Tibial artery (tissue), 4 donors: ENCODE measurements at regions not wholly inside any gene's neighbourhood (a gene's known extent, or its start where the extent isn't known, plus 50 kb on each side); places are given as distances from the start of the nearest gene placed in this dataset.

Experiments
- DNase-seq, 2 donors: peaks; one replicate each; pipeline ENCODE4 v3.0.0-alpha.2; 2019
- H3K27ac ChIP-seq, 2 donors: fragments of 200-600 bp; sonication (generic) in 1 of 2; 1 replicate in 1 of 2; 2 replicates in 1 of 2; pipeline ENCODE4 v1.5.1; 2018 to 2019; ENCODE audit warnings: mild to moderate bottlenecking in 1 of 2
- H3K27me3 ChIP-seq, 2 donors: fragments of 200-600 bp; sonication (generic) in 1 of 2; one replicate each; pipeline versions ENCODE4 v1.5.1 to v1.6.0; 2016 to 2019
- H3K36me3 ChIP-seq, 3 donors: fragments of 200-600 bp; sonication (generic) in 2 of 3; one replicate each; pipeline ENCODE4 v1.5.1; 2016 to 2019; ENCODE audit warnings: mild to moderate bottlenecking in 2 of 3
- H3K4me1 ChIP-seq, 4 donors: fragments of 200-600 bp; sonication (generic) in 2 of 4; 1 replicate in 3 of 4; 2 replicates in 1 of 4; pipeline ENCODE4 v1.5.1; 2016 to 2019
- H3K4me3 ChIP-seq, 2 donors: fragments of 200-600 bp; sonication (generic) in 1 of 2; 1 replicate in 1 of 2; 2 replicates in 1 of 2; pipeline ENCODE4 v1.5.1; 2018 to 2019; ENCODE audit warnings: mild to moderate bottlenecking in 2 of 2
- H3K9me3 ChIP-seq, 3 donors: fragments of 200-600 bp; sonication (generic) in 1 of 3; one replicate each; pipeline ENCODE4 v1.5.1; 2016 to 2019
- CTCF ChIP-seq, 2 experiments: fragments of 200-600 bp in 1 of 2; fragments of 450-650 bp in 1 of 2; IDR thresholded peaks; one replicate each; pipeline ENCODE4 v1.5.1; 2017 to 2019; ENCODE audit warnings: antibody characterized with exemption in 2 of 2, mild to moderate bottlenecking in 1 of 2, moderate library complexity in 1 of 2
- intact Hi-C: fragments of 100-400 bp; cut with DNase I; formaldehyde crosslinking; loops from one replicate; pipeline ENCODE4 v1.15.0; 2023; ENCODE audit warnings: low total_unique reads

GRCh38 chr6:141988954-141989705 is 143.6 kb upstream of the GJE1 start:
- H3K27ac ChIP-seq: no peak overlapping the region
- peak; percentile 27 to 30 for TF ChIP-seq CTCF (IDR thresholded peaks at IDR 0.05)
- no peaks in the 10 kb centered on the region for H3K36me3 ChIP-seq
- intact Hi-C loops: no loop called here
- H3K4me3 ChIP-seq: no peak overlapping the region
- H3K27me3 ChIP-seq: no peaks in the 10 kb centered on the region
- no peak for DNase-seq
- H3K9me3 ChIP-seq: no peaks in the 10 kb centered on the region
- H3K4me1 ChIP-seq: no peaks in the 10 kb centered on the region

- Histone ChIP-seq H3K4me1 (no peaks in the 10 kb centered on the region), H3K4me3 (no peak overlapping the region)
- intact Hi-C loops: no loop called here
Measured at GRCh38 chr6:141988327-141988726, 144.4 kb upstream of the GJE1 start.

DNA sequence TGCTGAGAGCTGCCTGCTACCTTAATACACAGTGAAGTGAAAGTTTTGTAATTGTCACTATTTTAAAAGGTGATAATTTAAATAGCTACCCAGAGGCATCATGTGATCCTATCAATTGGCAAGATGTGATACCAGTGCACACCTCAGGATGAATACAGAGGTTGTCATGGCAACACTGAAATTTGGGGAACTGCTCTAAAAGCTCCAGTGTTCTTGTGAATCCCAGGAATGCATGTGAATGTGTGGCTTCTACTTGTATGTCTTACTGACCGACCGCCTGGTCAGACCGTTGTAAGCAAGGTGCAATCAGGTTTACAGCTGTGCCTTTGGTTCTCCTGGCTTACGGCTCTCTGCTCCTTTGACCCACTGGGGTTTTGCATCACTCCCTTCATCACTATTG is 146.3 kb upstream of the GJE1 start:
- no peaks in the 10 kb centered on the region for H3K36me3 ChIP-seq
- DNase-seq: no peak
- intact Hi-C loops: no loop called here
- no peaks in the 10 kb centered on the region for H3K4me1 ChIP-seq
- H3K4me3 ChIP-seq: no peak overlapping the region
- no peak overlapping the region for H3K27ac ChIP-seq
- H3K27me3 ChIP-seq: no peaks in the 10 kb centered on the region
- H3K9me3 ChIP-seq: no peaks in the 10 kb centered on the region
- no peak for TF ChIP-seq CTCF (IDR thresholded peaks at IDR 0.05)

More at GRCh38 chr6:141988327-141988726, 144.4 kb upstream of the GJE1 start:
- H3K36me3 ChIP-seq: no peaks in the 10 kb centered on the region
- no peak overlapping the region for H3K27ac ChIP-seq
- TF ChIP-seq CTCF (IDR thresholded peaks at IDR 0.05): no peak
- no peak for DNase-seq
- no peaks in the 10 kb centered on the region for H3K9me3 ChIP-seq
- H3K27me3 ChIP-seq: no peaks in the 10 kb centered on the region

- DNase-seq: no peak
- no peaks in the 10 kb centered on the region for H3K27me3 ChIP-seq
- intact Hi-C loops: no loop called here
Measured at GRCh38 chr6:141981190-141981589, 151.5 kb upstream of the GJE1 start.

DNA sequence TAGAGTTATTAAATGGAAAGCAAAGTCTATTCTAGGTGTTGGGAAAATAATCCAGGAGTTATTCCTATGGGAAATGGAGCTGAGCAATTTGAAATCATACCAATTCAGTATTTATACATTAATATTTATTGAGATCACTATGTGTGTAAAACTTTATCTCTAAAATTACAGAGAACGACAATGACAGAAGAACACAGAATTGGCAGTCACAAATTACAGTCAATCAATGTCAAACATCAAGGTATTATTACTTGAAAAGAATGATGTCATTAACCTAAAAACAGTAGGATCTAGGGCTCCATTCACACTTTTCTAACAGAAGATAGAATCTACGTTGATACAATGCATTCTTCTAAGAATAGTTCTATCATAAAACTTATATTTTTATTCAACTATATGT is 154.9 kb upstream of the GJE1 start:
- H3K4me1 ChIP-seq: no peaks in the 10 kb centered on the region
- no peaks in the 10 kb centered on the region for H3K36me3 ChIP-seq
- no peak for TF ChIP-seq CTCF (IDR thresholded peaks at IDR 0.05)
- H3K4me3 ChIP-seq: no peak overlapping the region
- no peaks in the 10 kb centered on the region for H3K27me3 ChIP-seq
- no peak overlapping the region for H3K27ac ChIP-seq
- DNase-seq: no peak
- H3K9me3 ChIP-seq: no peaks in the 10 kb centered on the region
- intact Hi-C loops: no loop called here

More at GRCh38 chr6:141981190-141981589, 151.5 kb upstream of the GJE1 start:
- Histone ChIP-seq H3K27ac (no peak overlapping the region), H3K36me3 (no peaks in the 10 kb centered on the region), H3K4me3 (no peak overlapping the region), H3K9me3 (no peaks in the 10 kb centered on the region), H3K4me1 (no peaks in the 10 kb centered on the region)
- no peak for TF ChIP-seq CTCF (IDR thresholded peaks at IDR 0.05)
